DOHH2 (cell line): ENCODE measurements at regions not wholly inside any gene's neighbourhood (a gene's known extent, or its start where the extent isn't known, plus 50 kb on each side); places are given as distances from the start of the nearest gene placed in this dataset.

Source experiments
- H3F3A ChIP-seq: fragments of 200-600 bp; sonication (generic), shearing (Covaris generic); 2 replicates; pipeline ENCODE4 v1.6.0; 2016; ENCODE audit warnings: antibody characterized with exemption, mild to moderate bottlenecking; ENCODE audit not compliant: control insufficient read depth, insufficient read depth
- H3K27ac ChIP-seq: fragments of 200-600 bp; sonication (generic); 2 replicates; pipeline ENCODE4 v1.5.1; 2014; ENCODE audit warnings: low read depth, mild to moderate bottlenecking, low read length, moderate library complexity
- H3K27me3 ChIP-seq: fragments of 200-600 bp; sonication (generic); 2 replicates; pipeline ENCODE4 v1.6.1; 2014; ENCODE audit warnings: mild to moderate bottlenecking, low read length, mixed read lengths; ENCODE audit not compliant: control insufficient read depth
- H3K36me3 ChIP-seq: fragments of 200-600 bp; sonication (generic); 2 replicates; pipeline ENCODE4 v1.6.1; 2014; ENCODE audit warnings: mild to moderate bottlenecking, low read length, moderate library complexity, mixed read lengths; ENCODE audit not compliant: control insufficient read depth
- H3K4me1 ChIP-seq: fragments of 200-600 bp; sonication (generic); 2 replicates; pipeline ENCODE4 v1.6.1; 2014; ENCODE audit warnings: mild to moderate bottlenecking, low read length, mixed read lengths; ENCODE audit not compliant: control insufficient read depth
- H3K4me2 ChIP-seq: fragments of 200-600 bp; sonication (generic); 2 replicates; pipeline ENCODE4 v1.6.0; 2014; ENCODE audit warnings: mild to moderate bottlenecking, low read length, moderate library complexity
- H3K4me3 ChIP-seq: fragments of 200-600 bp; sonication (generic); 2 replicates; pipeline ENCODE4 v1.5.1; 2014; ENCODE audit warnings: mild to moderate bottlenecking, low read length, mixed read lengths
- H3K79me2 ChIP-seq: fragments of 200-600 bp; sonication (generic); 2 replicates; pipeline ENCODE4 v1.6.1; 2014; ENCODE audit warnings: mild to moderate bottlenecking, low read length, mixed read lengths; ENCODE audit not compliant: control insufficient read depth
- H3K9me2 ChIP-seq: fragments of 200-600 bp; sonication (generic); replicated peaks from 2 replicates; pipeline ENCODE4 v1.6.1; 2014; ENCODE audit warnings: mild to moderate bottlenecking, low read length, mixed read lengths; ENCODE audit not compliant: control insufficient read depth
- H3K9me3 ChIP-seq: fragments of 200-600 bp; sonication (generic); 2 replicates; pipeline ENCODE4 v1.6.1; 2014; ENCODE audit warnings: antibody characterized with exemption, low read length, mixed read lengths; ENCODE audit not compliant: control insufficient read depth, insufficient read depth
- H4K20me1 ChIP-seq: fragments of 200-600 bp; sonication (generic); 2 replicates; pipeline ENCODE4 v1.6.0; 2014; ENCODE audit warnings: low read depth, mild to moderate bottlenecking, antibody characterized with exemption, low read length, moderate library complexity; ENCODE audit not compliant: control insufficient read depth, insufficient read depth
- CTCF ChIP-seq: fragments of 200-600 bp; sonication (generic); IDR thresholded peaks from one replicate; pipeline ENCODE4 v1.5.1; 2014; ENCODE audit warnings: antibody characterized with exemption, mild to moderate bottlenecking, low read depth, low read length; ENCODE audit not compliant: poor library complexity, severe bottlenecking
- EZH2phosphoT487 ChIP-seq: fragments of 200-600 bp; sonication (generic); IDR thresholded peaks from 2 replicates; pipeline ENCODE4 v1.6.1; 2017; ENCODE audit warnings: borderline replicate concordance, mild to moderate bottlenecking, antibody characterized with exemption, low read length, moderate library complexity, mixed read lengths

DNA sequence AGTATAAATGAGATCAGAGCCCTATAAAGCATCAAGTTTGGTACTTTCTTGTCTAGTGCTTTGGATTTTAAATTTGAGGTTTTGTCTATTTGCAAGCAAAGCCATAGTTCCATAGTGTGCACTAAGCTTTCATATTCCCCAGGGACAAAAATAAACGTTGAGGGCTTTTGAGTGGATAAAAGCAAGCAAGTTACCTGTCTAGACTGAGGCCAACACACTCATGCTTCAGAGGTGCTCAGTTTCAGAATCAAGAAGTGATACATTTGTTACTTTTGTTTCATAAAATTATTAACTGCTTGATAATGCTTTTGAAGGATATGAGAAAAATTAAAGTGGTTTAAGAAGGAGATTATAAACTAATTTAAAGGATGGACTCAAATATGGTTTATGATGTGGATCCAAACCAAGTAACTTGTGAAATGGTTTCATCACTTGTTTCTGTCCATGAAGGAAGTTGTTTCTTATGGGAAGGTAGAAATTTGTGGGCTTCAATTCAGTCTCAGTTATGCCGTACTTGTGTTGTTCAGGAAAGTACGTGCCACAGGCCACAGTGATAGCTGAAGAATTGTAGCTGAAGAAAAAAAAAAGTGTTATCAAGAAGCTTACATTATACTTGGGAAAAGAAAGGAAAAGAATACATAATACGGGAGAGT lies 71.2 kb downstream of the CHRM3 start:
- no peaks in the 10 kb centered on the region for H3K36me3 ChIP-seq
- no peaks in the 10 kb centered on the region for H3F3A ChIP-seq
- H3K9me3 ChIP-seq: no peaks in the 10 kb centered on the region
- H3K79me2 ChIP-seq: no peaks in the 10 kb centered on the region
- no peak overlapping the region for H3K27ac ChIP-seq
- no peak overlapping the region for H3K4me3 ChIP-seq
- no peaks in the 10 kb centered on the region for H3K27me3 ChIP-seq
- no peaks in the 10 kb centered on the region for H4K20me1 ChIP-seq
- TF ChIP-seq EZH2phosphoT487 (no peak), CTCF (no peak)
- no peaks in the 10 kb centered on the region for H3K4me1 ChIP-seq
- no peak overlapping the region for H3K4me2 ChIP-seq
- no peaks in the 10 kb centered on the region for H3K9me2 ChIP-seq

- Histone ChIP-seq H3K4me1 (no peaks in the 10 kb centered on the region), H3K36me3 (no peaks in the 10 kb centered on the region), H3F3A (no peaks in the 10 kb centered on the region), H3K9me3 (no peaks in the 10 kb centered on the region), H3K9me2 (no peaks in the 10 kb centered on the region), H4K20me1 (no peaks in the 10 kb centered on the region), H3K4me2 (no peak overlapping the region), H3K27ac (no peak overlapping the region), H3K27me3 (no peaks in the 10 kb centered on the region), H3K4me3 (no peak overlapping the region), H3K79me2 (no peaks in the 10 kb centered on the region)
- TF ChIP-seq CTCF (no peak), EZH2phosphoT487 (no peak)
These were observed 71.8 kb downstream of the CHRM3 start for GRCh38 chr1:239458144-239458500.

DNA sequence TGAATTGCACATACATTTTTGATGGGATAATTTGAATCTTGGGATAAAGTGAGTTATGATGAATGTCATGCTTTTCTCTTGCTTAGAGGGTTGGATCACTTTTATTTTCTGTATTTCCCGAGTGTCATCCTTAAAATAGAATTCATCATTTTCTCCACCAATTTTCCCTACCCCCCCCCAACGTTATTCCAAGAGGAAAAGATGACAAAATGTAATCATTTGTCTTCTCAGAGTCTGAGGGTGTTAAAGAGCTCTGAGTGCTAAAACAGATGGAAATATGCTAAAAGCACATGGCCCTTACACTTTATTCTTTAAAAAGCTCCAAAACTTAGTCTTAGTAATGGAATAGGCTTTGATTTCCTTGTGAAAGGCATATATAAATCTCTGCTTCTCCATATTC lies 81.4 kb downstream of the CHRM3 start:
- TF ChIP-seq CTCF: no peak
- TF ChIP-seq EZH2phosphoT487: no peak
- Histone ChIP-seq H3K4me1 (no peaks in the 10 kb centered on the region), H4K20me1 (no peaks in the 10 kb centered on the region), H3K9me3 (no peaks in the 10 kb centered on the region), H3K27me3 (no peaks in the 10 kb centered on the region), H3K27ac (no peak overlapping the region), H3K79me2 (no peaks in the 10 kb centered on the region), H3K4me2 (no peak overlapping the region), H3K4me3 (no peak overlapping the region), H3K9me2 (no peaks in the 10 kb centered on the region), H3K36me3 (no peaks in the 10 kb centered on the region), H3F3A (no peaks in the 10 kb centered on the region)
